Endothelial cell of umbilical vein (primary cell): ENCODE measurements at regions not wholly inside any gene's neighbourhood (a gene's known extent, or its start where the extent isn't known, plus 50 kb on each side); places are given as distances from the start of the nearest gene placed in this dataset.

ENCODE experiments used
- CTCF ChIP-seq, 2 donors: IDR thresholded peaks; 1 replicate in 1 of 2; 2 replicates in 1 of 2; pipeline ENCODE4 v1.5.1; 2011; ENCODE audit warnings: low read length in 2 of 2, mild to moderate bottlenecking in 2 of 2, moderate library complexity in 2 of 2, control low read depth in 1 of 2, inconsistent platforms in 1 of 2, low read depth in 1 of 2; ENCODE audit not compliant: insufficient read depth in 1 of 2; ENCODE audit errors: extremely low read depth in 1 of 2
- EZH2 ChIP-seq: IDR thresholded peaks from 2 replicates; pipeline ENCODE4 v1.6.1; 2012; ENCODE audit warnings: borderline replicate concordance, low read depth, mild to moderate bottlenecking, moderate library complexity, low read length, inconsistent platforms; ENCODE audit not compliant: severe bottlenecking
- FOS ChIP-seq: IDR thresholded peaks from 2 replicates; pipeline ENCODE4 v1.6.1; 2011; ENCODE audit warnings: mild to moderate bottlenecking, low read length, moderate library complexity, borderline replicate concordance; ENCODE audit not compliant: insufficient read depth
- JUN ChIP-seq: IDR thresholded peaks from 2 replicates; pipeline ENCODE4 v1.6.1; 2011; ENCODE audit warnings: borderline replicate concordance, low read depth; ENCODE audit not compliant: insufficient read length, insufficient read depth
- POLR2A ChIP-seq: IDR thresholded peaks from 2 replicates; pipeline ENCODE4 v1.6.1; 2012; ENCODE audit warnings: low read depth, mild to moderate bottlenecking, control low read depth, low read length
- POLR2AphosphoS5 ChIP-seq: IDR thresholded peaks from 2 replicates; pipeline ENCODE4 v1.6.1; 2012; ENCODE audit warnings: low read depth, mild to moderate bottlenecking, control low read depth, low read length, moderate library complexity; ENCODE audit not compliant: insufficient read depth

GRCh38 chr1:70635868-70636267 is 224.8 kb downstream of the CTH start:
- no peak for TF ChIP-seq POLR2A
- no peak for TF ChIP-seq CTCF (IDR thresholded peaks at IDR 0.05; ENCODE audit: extremely low read depth in 1 of 2, insufficient read depth in 1 of 2, low read depth in 1 of 2, low read length in 2 of 2)
- no peak for TF ChIP-seq POLR2AphosphoS5
- TF ChIP-seq EZH2 = no peak
- no peak for TF ChIP-seq FOS
- no peak for TF ChIP-seq JUN
